GM19351 (cell line): ENCODE measurements at regions not wholly inside any gene's neighbourhood (a gene's known extent, or its start where the extent isn't known, plus 50 kb on each side); places are given as distances from the start of the nearest gene placed in this dataset.
"Not testable (repeated sequence)": the region's sequence is repeated elsewhere in the genome, so short reads cannot be mapped to it uniquely, and the experiment has no call there.

Source experiments
- ATAC-seq: cut with Tn5 transposase; IDR thresholded peaks from one replicate; pipeline ENCODE4 v1.9.1; 2021; ENCODE audit warnings: mild to moderate bottlenecking, moderate library complexity; ENCODE audit not compliant: unreplicated experiment

GRCh38 chr14:105675433-105675832 is 149.1 kb downstream of the TMEM121 start:
- ATAC-seq: not testable (repeated sequence)

GRCh38 chr14:105675905-105676670 is 149.7 kb downstream of the TMEM121 start:
- ATAC-seq: not testable (repeated sequence)

GRCh38 chr14:105678057-105678456 is 151.7 kb downstream of the TMEM121 start:
- not testable (repeated sequence) for ATAC-seq

- ATAC-seq: not testable (repeated sequence)
These were observed 152.9 kb downstream of the TMEM121 start for GRCh38 chr14:105678996-105679958.

- ATAC-seq: peak; percentile 43
These were observed 153.8 kb downstream of the TMEM121 start for GRCh38 chr14:105679959-105680735.

GRCh38 chr14:105680736-105681098 is 154.3 kb downstream of the TMEM121 start:
- peak; percentile 38 for ATAC-seq

GRCh38 chr14:105681606-105682185 is 155.3 kb downstream of the TMEM121 start:
- not testable (repeated sequence) for ATAC-seq

- ATAC-seq: not testable (repeated sequence)
These were observed 156.1 kb downstream of the TMEM121 start for GRCh38 chr14:105682442-105682841.

GRCh38 chr14:105682956-105683570 is 156.7 kb downstream of the TMEM121 start:
- ATAC-seq: no peak

GRCh38 chr14:105684056-105684455 is 157.7 kb downstream of the TMEM121 start:
- ATAC-seq: not testable (repeated sequence)

- not testable (repeated sequence) for ATAC-seq
These were observed 158.2 kb downstream of the TMEM121 start for GRCh38 chr14:105684597-105684996.

- ATAC-seq: no peak
These were observed 158.6 kb downstream of the TMEM121 start for GRCh38 chr14:105685003-105685402.

GRCh38 chr14:105685605-105686004 is 159.2 kb downstream of the TMEM121 start:
- not testable (repeated sequence) for ATAC-seq

- not testable (repeated sequence) for ATAC-seq
These were observed 159.7 kb downstream of the TMEM121 start for GRCh38 chr14:105686050-105686449.

- ATAC-seq: not testable (repeated sequence)
These were observed 160.2 kb downstream of the TMEM121 start for GRCh38 chr14:105686462-105687170.

GRCh38 chr14:105687171-105688022 is 161.0 kb downstream of the TMEM121 start:
- ATAC-seq: not testable (repeated sequence)

GRCh38 chr14:105688023-105688351 is 161.6 kb downstream of the TMEM121 start:
- peak; percentile 43 for ATAC-seq

- ATAC-seq: not testable (repeated sequence)
These were observed 162.4 kb downstream of the TMEM121 start for GRCh38 chr14:105688664-105689221.
